Activated CD8-positive, alpha-beta memory T cell treated with anti-CD3 and anti-CD28 coated beads for 4 hours (primary cell): ENCODE measurements at regions not wholly inside any gene's neighbourhood (a gene's known extent, or its start where the extent isn't known, plus 50 kb on each side); places are given as distances from the start of the nearest gene placed in this dataset.
"Not testable (repeated sequence)": the region's sequence is repeated elsewhere in the genome, so short reads cannot be mapped to it uniquely, and the experiment has no call there.

Experiments
- DNase-seq, 2 donors: peaks; one replicate each; pipeline ENCODE4 v3.0.0-alpha.2; 2020; ENCODE audit warnings: low read depth in 2 of 2

- DNase-seq = no peak
These were observed 645.8 kb upstream of the NR2F2 start for GRCh38 chr15:95684693-95685115.

GRCh38 chr15:95687061-95687460, 643.4 kb upstream of the NR2F2 start:
- no peak for DNase-seq

GRCh38 chr15:95687686-95688085, 642.8 kb upstream of the NR2F2 start:
- DNase-seq = no peak

- DNase-seq = no peak
These were observed 639.7 kb upstream of the NR2F2 start for GRCh38 chr15:95690631-95691340.

- DNase-seq = no peak
These were observed 636.6 kb upstream of the NR2F2 start for GRCh38 chr15:95693917-95694316.

- DNase-seq = no peak
These were observed 632.3 kb upstream of the NR2F2 start for GRCh38 chr15:95698230-95698629.

GRCh38 chr15:95698951-95699350, 631.5 kb upstream of the NR2F2 start:
- DNase-seq = no peak

GRCh38 chr15:95699578-95699977, 630.9 kb upstream of the NR2F2 start:
- DNase-seq = no peak

- not testable (repeated sequence) for DNase-seq
These were observed 629.8 kb upstream of the NR2F2 start for GRCh38 chr15:95700692-95701091.

GRCh38 chr15:95701410-95701809, 629.1 kb upstream of the NR2F2 start:
- DNase-seq = no peak

GRCh38 chr15:95709959-95710695, 620.4 kb upstream of the NR2F2 start:
- no peak for DNase-seq

GRCh38 chr15:95712785-95713184, 617.7 kb upstream of the NR2F2 start:
- DNase-seq = no peak

- DNase-seq = no peak
These were observed 617.2 kb upstream of the NR2F2 start for GRCh38 chr15:95713324-95713723.

GRCh38 chr15:95715116-95715903, 615.2 kb upstream of the NR2F2 start:
- DNase-seq = no peak

GRCh38 chr15:95715906-95716656, 614.4 kb upstream of the NR2F2 start:
- DNase-seq = no peak

- DNase-seq = no peak
These were observed 613.8 kb upstream of the NR2F2 start for GRCh38 chr15:95716708-95717107.

- DNase-seq = no peak
These were observed 612.1 kb upstream of the NR2F2 start for GRCh38 chr15:95718441-95718840.

- no peak for DNase-seq
These were observed 605.4 kb upstream of the NR2F2 start for GRCh38 chr15:95724908-95725633.

GRCh38 chr15:95726891-95727290, 603.6 kb upstream of the NR2F2 start:
- no peak for DNase-seq

GRCh38 chr15:95733931-95734330, 596.6 kb upstream of the NR2F2 start:
- no peak for DNase-seq
